H1 (cell line): ENCODE measurements at regions not wholly inside any gene's neighbourhood (a gene's known extent, or its start where the extent isn't known, plus 50 kb on each side); places are given as distances from the start of the nearest gene placed in this dataset.

Source experiments
- CTCF ChIA-PET: fragments of 300-600 bp; sonication (Branson Sonifier 250); formaldehyde crosslinking; loops from one replicate; lab custom pipeline; 2021; ENCODE audit not compliant: partially characterized antibody; lab: Charles Lee
- POLR2A ChIA-PET: fragments of 300-600 bp; sonication (Branson Sonifier 250); formaldehyde crosslinking; loops from one replicate; lab custom pipeline; 2021; ENCODE audit warnings: inconsistent platforms; ENCODE audit not compliant: partially characterized antibody; lab: Charles Lee
- DNase-seq, 2 experiments: peaks; one replicate each; pipeline versions ENCODE4 v3.0.0 to v3.0.0-alpha.2; 2010 to 2022; ENCODE audit warnings: low spot score in 2 of 2, low read depth in 1 of 2, mixed read lengths in 1 of 2
- FAIRE-seq: peaks from 2 replicates; lab custom pipeline; 2011; peaks lifted over from hg19 to GRCh38; lab: Jason Lieb, UNC
- H2AFZ ChIP-seq: 2 replicates; pipeline ENCODE4 v1.8.1; 2012; ENCODE audit warnings: low read length, inconsistent platforms
- H2AK5ac ChIP-seq: 2 replicates; pipeline ENCODE4 v1.6.1; 2013; ENCODE audit warnings: low read depth, low read length
- H2BK120ac ChIP-seq: replicated peaks from 2 replicates; pipeline ENCODE3; 2013; ENCODE audit warnings: low read depth, low read length, inconsistent platforms
- H2BK12ac ChIP-seq: 2 replicates; pipeline ENCODE4 v1.6.1; 2013; ENCODE audit warnings: low read depth, low read length
- H2BK15ac ChIP-seq: 2 replicates; pipeline ENCODE4 v1.6.1; 2013; ENCODE audit warnings: low read length
- H2BK20ac ChIP-seq: 2 replicates; pipeline ENCODE4 v1.6.1; 2013; ENCODE audit warnings: low read length
- H2BK5ac ChIP-seq: 2 replicates; pipeline ENCODE4 v1.6.1; 2013; ENCODE audit warnings: low read depth, low read length
- H3K14ac ChIP-seq: 2 replicates; pipeline ENCODE4 v1.6.1; 2013; ENCODE audit warnings: inconsistent platforms; ENCODE audit not compliant: insufficient read length
- H3K18ac ChIP-seq: 2 replicates; pipeline ENCODE4 v1.6.1; 2013; ENCODE audit warnings: low read length; ENCODE audit errors: extremely low read depth
- H3K23ac ChIP-seq: 2 replicates; pipeline ENCODE4 v1.6.1; 2013; ENCODE audit warnings: inconsistent platforms; ENCODE audit not compliant: insufficient read length
- H3K23me2 ChIP-seq: 2 replicates; pipeline ENCODE4 v1.6.1; 2013; ENCODE audit warnings: low read depth, low read length
- H3K27ac ChIP-seq: 2 replicates; pipeline ENCODE4 v1.6.1; 2011; ENCODE audit warnings: low read depth, low read length, inconsistent platforms
- H3K27me3 ChIP-seq, 4 experiments: replicated peaks in 1 of 4; 1 replicate in 1 of 4; 2 replicates in 3 of 4; pipeline versions ENCODE4 v1.6.1 to v1.8.1; 2011 to 2013; ENCODE audit warnings: low read length in 3 of 4, mild to moderate bottlenecking in 3 of 4, inconsistent platforms in 2 of 4, mixed read lengths in 2 of 4, moderate library complexity in 1 of 4; ENCODE audit not compliant: control insufficient read depth in 3 of 4, insufficient read depth in 3 of 4; ENCODE audit errors: extremely low read depth in 1 of 4
- H3K36me3 ChIP-seq, 4 experiments: 2 replicates each; pipeline versions ENCODE4 v1.6.1 to v1.8.1; 2011 to 2013; ENCODE audit warnings: mild to moderate bottlenecking in 4 of 4, low read length in 3 of 4, moderate library complexity in 2 of 4, control low read depth in 1 of 4, inconsistent platforms in 1 of 4; ENCODE audit not compliant: insufficient read depth in 4 of 4, control insufficient read depth in 2 of 4
- H3K4ac ChIP-seq: replicated peaks from 2 replicates; pipeline ENCODE3; 2013; ENCODE audit warnings: low read length, low read depth, mixed read lengths, inconsistent platforms; ENCODE audit not compliant: insufficient read length
- H3K4me1 ChIP-seq, 4 experiments: replicated peaks in 1 of 4; 1 replicate in 1 of 4; 2 replicates in 3 of 4; pipeline versions ENCODE4 v1.6.1 to v1.8.1; 2011 to 2013; ENCODE audit warnings: low read length in 3 of 4, inconsistent platforms in 2 of 4, mixed read lengths in 1 of 4; ENCODE audit not compliant: insufficient read depth in 4 of 4, control insufficient read depth in 3 of 4
- H3K4me2 ChIP-seq, 2 experiments: 2 replicates each; pipeline versions ENCODE4 v1.6.1 to v1.8.1; 2011 to 2013; ENCODE audit warnings: low read depth in 2 of 2, low read length in 2 of 2, control low read depth in 1 of 2, inconsistent platforms in 1 of 2, mild to moderate bottlenecking in 1 of 2; ENCODE audit not compliant: insufficient read depth in 1 of 2
- H3K4me3 ChIP-seq, 4 experiments: fragments of 200-600, 300-600 bp in 1 of 4; sonication (generic), shearing (Covaris generic), sonication (Bioruptor Twin) in 1 of 4; 2 replicates each; pipeline versions ENCODE4 v1.5.1 to v1.8.1; 2011 to 2016; ENCODE audit warnings: low read length in 4 of 4, low read depth in 3 of 4, control low read depth in 2 of 4, inconsistent platforms in 2 of 4, mild to moderate bottlenecking in 2 of 4, mixed read lengths in 1 of 4, moderate library complexity in 1 of 4; ENCODE audit not compliant: insufficient read depth in 2 of 4; ENCODE audit errors: extremely low read depth in 1 of 4
- H3K56ac ChIP-seq: replicated peaks from 2 replicates; pipeline ENCODE3; 2013; ENCODE audit warnings: low read depth, mild to moderate bottlenecking, mixed read lengths, low read length, inconsistent platforms; ENCODE audit not compliant: insufficient read length
- H3K79me1 ChIP-seq: 2 replicates; pipeline ENCODE4 v1.6.1; 2013; ENCODE audit warnings: low read depth, low read length, control low read depth
- H3K79me2 ChIP-seq, 2 experiments: 2 replicates each; pipeline versions ENCODE4 v1.6.1 to v1.8.1; 2012 to 2013; ENCODE audit warnings: low read length in 2 of 2, mild to moderate bottlenecking in 2 of 2, inconsistent platforms in 1 of 2; ENCODE audit not compliant: insufficient read depth in 2 of 2, control insufficient read depth in 1 of 2
- H3K9ac ChIP-seq, 4 experiments: replicated peaks in 1 of 4; 1 replicate in 1 of 4; 2 replicates in 3 of 4; pipeline versions ENCODE4 v1.6.1 to v1.8.1; 2011 to 2013; ENCODE audit warnings: low read depth in 3 of 4, low read length in 3 of 4, control low read depth in 2 of 4, mild to moderate bottlenecking in 2 of 4, moderate library complexity in 2 of 4, inconsistent platforms in 1 of 4; ENCODE audit errors: extremely low read depth in 1 of 4
- H3K9me3 ChIP-seq, 2 experiments: 2 replicates each; pipeline versions ENCODE4 v1.6.1 to v1.8.1; 2012 to 2013; ENCODE audit warnings: mild to moderate bottlenecking in 2 of 2, moderate library complexity in 2 of 2, control low read depth in 1 of 2, inconsistent platforms in 1 of 2, low read depth in 1 of 2, low read length in 1 of 2, mixed read lengths in 1 of 2; ENCODE audit not compliant: insufficient read depth in 2 of 2
- H4K20me1 ChIP-seq, 2 experiments: replicated peaks in 1 of 2; 2 replicates each; pipeline versions ENCODE3 to v1.8.1; 2011 to 2013; ENCODE audit warnings: inconsistent platforms in 2 of 2, low read length in 2 of 2, mild to moderate bottlenecking in 1 of 2; ENCODE audit not compliant: insufficient read depth in 2 of 2, control insufficient read depth in 1 of 2
- H4K5ac ChIP-seq: 2 replicates; pipeline ENCODE4 v1.6.1; 2013; ENCODE audit warnings: low read length, low read depth, mixed read lengths, inconsistent platforms; ENCODE audit not compliant: insufficient read length
- H4K8ac ChIP-seq: 2 replicates; pipeline ENCODE4 v1.8.0; 2013; ENCODE audit warnings: mild to moderate bottlenecking, moderate library complexity, low read length, inconsistent platforms; ENCODE audit not compliant: insufficient read depth; ENCODE audit errors: extremely low read depth
- H4K91ac ChIP-seq: replicated peaks from 2 replicates; pipeline ENCODE3; 2013; ENCODE audit warnings: low read length, mixed read lengths, inconsistent platforms; ENCODE audit not compliant: insufficient read length
- BACH1 ChIP-seq: IDR thresholded peaks from 2 replicates; pipeline ENCODE4 v1.6.1; 2012; ENCODE audit warnings: low read length, improper control_type of control experiment
- CBX8 ChIP-seq: fragments of 300-800, 300-1000 bp; sonication (generic); IDR thresholded peaks from 2 replicates; pipeline ENCODE4 v1.7.1; 2016; ENCODE audit warnings: low read depth, low read length, borderline replicate concordance
- GABPA ChIP-seq: IDR thresholded peaks from 2 replicates; pipeline ENCODE4 v1.6.1; 2011; ENCODE audit warnings: mild to moderate bottlenecking, low read length, moderate library complexity, borderline replicate concordance; ENCODE audit not compliant: insufficient read depth
- GTF2F1 ChIP-seq: IDR thresholded peaks from 2 replicates; pipeline ENCODE4 v1.6.1; 2012; ENCODE audit warnings: low read depth, low read length, improper control_type of control experiment, borderline replicate concordance
- RAD21 ChIP-seq, 2 experiments: IDR thresholded peaks in 1 of 2; conservative IDR thresholded peaks in 1 of 2; 2 replicates each; pipeline ENCODE4 v1.6.1; 2011; ENCODE audit warnings: low read depth in 2 of 2, low read length in 2 of 2, improper control_type of control experiment in 1 of 2, inconsistent platforms in 1 of 2, mild to moderate bottlenecking in 1 of 2, moderate library complexity in 1 of 2
- SP2 ChIP-seq: IDR thresholded peaks from 2 replicates; pipeline ENCODE4 v1.6.1; 2012; ENCODE audit warnings: mild to moderate bottlenecking, low read length, inconsistent platforms
- WGBS, 2 experiments: shearing (Covaris generic) in 1 of 2; methylation state at CpG; one replicate each; pipeline versions ENCODE4 v1.1.6 to v1.1.7; 2013 to 2015; ENCODE audit warnings: low lambda C conversion rate in 2 of 2, mixed read lengths in 2 of 2, inconsistent platforms in 1 of 2, low coverage in 1 of 2, missing lambda C conversion rate in 1 of 2; ENCODE audit not compliant: insufficient replicate concordance in 2 of 2, insufficient coverage in 1 of 2, insufficient read length in 1 of 2; ENCODE audit errors: extremely low coverage in 1 of 2, missing lambda C conversion rate in 1 of 2; 5-methylcytosine and 5-hydroxymethylcytosine counted together
- TF ChIP-seq, protein P1 (sequence below): IDR thresholded peaks from 2 replicates; pipeline ENCODE4 v1.6.1; 2012; ENCODE audit warnings: inconsistent platforms
- TF ChIP-seq, protein P2 (sequence below), 3 experiments: IDR thresholded peaks; 1 replicate in 2 of 3; 2 replicates in 1 of 3; pipeline versions ENCODE4 v1.5.1 to v1.6.1; 2011; ENCODE audit warnings: low read length in 3 of 3, mild to moderate bottlenecking in 3 of 3, inconsistent platforms in 2 of 3, low read depth in 1 of 3, moderate library complexity in 1 of 3; ENCODE audit not compliant: insufficient read depth in 1 of 3; ENCODE audit errors: control extremely low read depth in 1 of 3

GRCh38 chr12:132413931-132414588 lies 75.9 kb upstream of the FBRSL1 start:
- Histone ChIP-seq H3K56ac (no peak overlapping the region), H3K23ac (no peak overlapping the region), H2BK5ac (no peak overlapping the region), H4K20me1 (peaks cover 0 to 2% of the 10 kb centered on the region in 2 experiments), H3K18ac (no peak overlapping the region; the same call in 1 of the 2 replicates), H4K91ac (no peak overlapping the region), H3K23me2 (no peaks in the 10 kb centered on the region; the same call in 1 of the 2 replicates), H4K8ac (peak overlapping the region; percentile 35; the same call in 1 of the 2 replicates), H3K27me3 (peaks cover 8 to 35% (median 28%) of the 10 kb centered on the region in 4 experiments; a peak in 6 of 7 replicates), H2AFZ (no peak overlapping the region), H2BK120ac (no peak overlapping the region), H2BK12ac (no peak overlapping the region), H3K79me2 (no peaks in the 10 kb centered on the region), H4K5ac (no peak overlapping the region), H3K4me2 (no peak overlapping the region), H3K9me3 (no peaks in the 10 kb centered on the region), H3K36me3 (no peaks in the 10 kb centered on the region), H3K4ac (no peak overlapping the region), H3K27ac (no peak overlapping the region), H2BK15ac (no peak overlapping the region), H3K9ac (no peak overlapping the region), H3K14ac (no peak overlapping the region), H2BK20ac (no peak overlapping the region), H3K79me1 (no peaks in the 10 kb centered on the region), H3K4me3 (no peak overlapping the region), H2AK5ac (no peak overlapping the region), H3K4me1 (peaks cover 0 to 2% (median 0%) of the 10 kb centered on the region in 4 experiments; a peak in 2 of 7 replicates)
- DNase-seq (peak in 1 of 2 experiments; percentile 85), FAIRE-seq (no peak)
- TF ChIP-seq, protein P1, sequence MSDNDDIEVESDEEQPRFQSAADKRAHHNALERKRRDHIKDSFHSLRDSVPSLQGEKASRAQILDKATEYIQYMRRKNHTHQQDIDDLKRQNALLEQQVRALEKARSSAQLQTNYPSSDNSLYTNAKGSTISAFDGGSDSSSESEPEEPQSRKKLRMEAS: no peak
- TF ChIP-seq GABPA: peak; percentile 66; the same call in 1 of the 2 replicates
- peak; percentile 92 to 94 for TF ChIP-seq RAD21 (IDR thresholded peaks at IDR 0.05 in 1 of 2, conservative IDR thresholded peaks at IDR 0.05 in 1 of 2; ENCODE audit: low read depth in 2 of 2, low read length in 2 of 2)
- no peak for TF ChIP-seq CBX8
- peak; percentile 77 for TF ChIP-seq BACH1
- no peak for TF ChIP-seq GTF2F1
- TF ChIP-seq, protein P2, sequence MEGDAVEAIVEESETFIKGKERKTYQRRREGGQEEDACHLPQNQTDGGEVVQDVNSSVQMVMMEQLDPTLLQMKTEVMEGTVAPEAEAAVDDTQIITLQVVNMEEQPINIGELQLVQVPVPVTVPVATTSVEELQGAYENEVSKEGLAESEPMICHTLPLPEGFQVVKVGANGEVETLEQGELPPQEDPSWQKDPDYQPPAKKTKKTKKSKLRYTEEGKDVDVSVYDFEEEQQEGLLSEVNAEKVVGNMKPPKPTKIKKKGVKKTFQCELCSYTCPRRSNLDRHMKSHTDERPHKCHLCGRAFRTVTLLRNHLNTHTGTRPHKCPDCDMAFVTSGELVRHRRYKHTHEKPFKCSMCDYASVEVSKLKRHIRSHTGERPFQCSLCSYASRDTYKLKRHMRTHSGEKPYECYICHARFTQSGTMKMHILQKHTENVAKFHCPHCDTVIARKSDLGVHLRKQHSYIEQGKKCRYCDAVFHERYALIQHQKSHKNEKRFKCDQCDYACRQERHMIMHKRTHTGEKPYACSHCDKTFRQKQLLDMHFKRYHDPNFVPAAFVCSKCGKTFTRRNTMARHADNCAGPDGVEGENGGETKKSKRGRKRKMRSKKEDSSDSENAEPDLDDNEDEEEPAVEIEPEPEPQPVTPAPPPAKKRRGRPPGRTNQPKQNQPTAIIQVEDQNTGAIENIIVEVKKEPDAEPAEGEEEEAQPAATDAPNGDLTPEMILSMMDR (IDR thresholded peaks at IDR 0.05; ENCODE audit: control extremely low read depth in 1 of 3, insufficient read depth in 1 of 3, low read depth in 1 of 3, low read length in 3 of 3): peak in 2 of 3 experiments; percentile 80 to 87; a peak in 3 of 4 replicates
- no peak for TF ChIP-seq SP2
- 41% methylated on average over 28 of the region's 36 CpGs; no CpG with 5 or more reads in 1 of the 2 experiments for WGBS, 2 experiments
- POLR2A ChIA-PET: no interaction called here
- CTCF ChIA-PET: interaction anchor here (0.6 to 5.2 kb wide), 80 partner anchors 8 to 371 kb away, joined by 3 to 83 read pairs (median 5); partner anchors contain the start of gene LRCOL1
